Vagina (tissue), 2 donors: ENCODE measurements at regions not wholly inside any gene's neighbourhood (a gene's known extent, or its start where the extent isn't known, plus 50 kb on each side); places are given as distances from the start of the nearest gene placed in this dataset.

Experiments
- CTCF ChIP-seq, 3 experiments: fragments of 450-650 bp in 2 of 3; fragments of 200-600 bp in 1 of 3; sonication (generic) in 1 of 3; IDR thresholded peaks; one replicate each; pipeline ENCODE4 v1.5.1; 2017 to 2019; ENCODE audit warnings: antibody characterized with exemption in 3 of 3, mild to moderate bottlenecking in 2 of 3, moderate library complexity in 2 of 3
- POLR2A ChIP-seq, 2 donors: fragments of 450-650 bp; IDR thresholded peaks; one replicate each; pipeline ENCODE4 v1.6.1; 2017; ENCODE audit warnings: antibody characterized with exemption in 2 of 2, mild to moderate bottlenecking in 2 of 2, moderate library complexity in 2 of 2

GRCh38 chr4:108325561-108325960 lies 156.8 kb upstream of the LEF1 start:
- TF ChIP-seq CTCF (IDR thresholded peaks at IDR 0.05): no peak
- TF ChIP-seq POLR2A (IDR thresholded peaks at IDR 0.05): no peak
